Smooth muscle cell (in vitro differentiated cells): ENCODE measurements at regions not wholly inside any gene's neighbourhood (a gene's known extent, or its start where the extent isn't known, plus 50 kb on each side); places are given as distances from the start of the nearest gene placed in this dataset.
"Not testable (repeated sequence)": the region's sequence is repeated elsewhere in the genome, so short reads cannot be mapped to it uniquely, and the experiment has no call there.

ENCODE experiments used
- DNase-seq: peaks from one replicate; lab custom pipeline; 2025; ENCODE audit not compliant: unreplicated experiment; lab: John Stamatoyannopoulos, UW
- H2AFZ ChIP-seq: fragments of 200-600 bp; sonication (generic); 2 replicates; pipeline ENCODE4 v1.6.0; 2016; ENCODE audit warnings: antibody characterized with exemption, low read depth, mild to moderate bottlenecking
- H3F3A ChIP-seq: fragments of 200-600 bp; sonication (generic); 2 replicates; pipeline ENCODE4 v1.6.0; 2017; ENCODE audit warnings: antibody characterized with exemption, low read depth
- H3K27ac ChIP-seq: fragments of 200-600 bp; sonication (generic); 2 replicates; pipeline ENCODE4 v1.5.1; 2016; ENCODE audit warnings: low read depth, mild to moderate bottlenecking
- H3K27me3 ChIP-seq: fragments of 200-600 bp; sonication (generic); 2 replicates; pipeline ENCODE4 v1.6.1; 2016; ENCODE audit warnings: low read depth, mild to moderate bottlenecking
- H3K36me3 ChIP-seq: fragments of 200-600 bp; sonication (generic); 2 replicates; pipeline ENCODE4 v1.5.1; 2016; ENCODE audit warnings: low read depth
- H3K4me1 ChIP-seq: fragments of 200-600 bp; sonication (generic); 2 replicates; pipeline ENCODE4 v1.5.1; 2016; ENCODE audit warnings: low read depth
- H3K4me2 ChIP-seq: fragments of 200-600 bp; sonication (generic); 2 replicates; pipeline ENCODE4 v1.6.0; 2016; ENCODE audit warnings: mild to moderate bottlenecking
- H3K4me3 ChIP-seq: fragments of 200-600 bp; sonication (generic); 2 replicates; pipeline ENCODE4 v1.5.1; 2016; ENCODE audit warnings: mild to moderate bottlenecking
- H3K79me2 ChIP-seq: fragments of 200-600 bp; sonication (generic); 2 replicates; pipeline ENCODE4 v1.6.0; 2016; ENCODE audit warnings: low read depth, mild to moderate bottlenecking
- H3K9ac ChIP-seq: fragments of 200-600 bp; sonication (generic); 2 replicates; pipeline ENCODE4 v1.6.0; 2016; ENCODE audit warnings: low read depth
- H3K9me3 ChIP-seq: fragments of 200-600 bp; sonication (generic); replicated peaks from 2 replicates; pipeline ENCODE4 v1.5.1; 2016; ENCODE audit warnings: low read depth
- H4K20me1 ChIP-seq: fragments of 200-600 bp; sonication (generic); 2 replicates; pipeline ENCODE4 v1.6.0; 2016; ENCODE audit warnings: low read depth
- CTCF ChIP-seq: fragments of 200-600 bp; sonication (generic); IDR thresholded peaks from 2 replicates; pipeline ENCODE4 v1.5.1; 2017; ENCODE audit warnings: borderline replicate concordance, mild to moderate bottlenecking, antibody characterized with exemption; ENCODE audit not compliant: insufficient read depth, poor library complexity, severe bottlenecking
- WGBS: methylation state at CpG from one replicate; pipeline ENCODE4 v1.1.7; 2016; ENCODE audit warnings: low lambda C conversion rate; 5-methylcytosine and 5-hydroxymethylcytosine counted together

- TF ChIP-seq CTCF: no peak
- no peaks in the 10 kb centered on the region for H3K4me1 ChIP-seq
- H3K4me2 ChIP-seq: no peak overlapping the region
- H3K9ac ChIP-seq: no peak overlapping the region
- no peak overlapping the region for H2AFZ ChIP-seq
- H3K4me3 ChIP-seq: no peak overlapping the region
- DNase-seq: no peak
- no peaks in the 10 kb centered on the region for H3K9me3 ChIP-seq
- no peaks in the 10 kb centered on the region for H3K36me3 ChIP-seq
- H4K20me1 ChIP-seq: no peaks in the 10 kb centered on the region
- no peaks in the 10 kb centered on the region for H3F3A ChIP-seq
- H3K79me2 ChIP-seq: no peaks in the 10 kb centered on the region
- H3K27ac ChIP-seq: no peak overlapping the region
- 66% methylated on average over 5 of the region's 5 CpGs for WGBS
- no peaks in the 10 kb centered on the region for H3K27me3 ChIP-seq
Measured at GRCh38 chr5:13108265-13108664, 836.2 kb downstream of the DNAH5 start.

GRCh38 chr5:13107537-13107936, 837.0 kb downstream of the DNAH5 start:
- no peak overlapping the region for H3K4me3 ChIP-seq
- H3K27ac ChIP-seq: no peak overlapping the region
- no peaks in the 10 kb centered on the region for H3F3A ChIP-seq
- no peak for DNase-seq
- no peaks in the 10 kb centered on the region for H3K4me1 ChIP-seq
- no peak overlapping the region for H2AFZ ChIP-seq
- WGBS: 100% methylated on average over 1 of the region's 1 CpG
- H4K20me1 ChIP-seq: no peaks in the 10 kb centered on the region
- H3K27me3 ChIP-seq: no peaks in the 10 kb centered on the region
- no peaks in the 10 kb centered on the region for H3K79me2 ChIP-seq
- no peak for TF ChIP-seq CTCF
- H3K9ac ChIP-seq: no peak overlapping the region
- H3K4me2 ChIP-seq: no peak overlapping the region
- H3K9me3 ChIP-seq: no peaks in the 10 kb centered on the region
- H3K36me3 ChIP-seq: no peaks in the 10 kb centered on the region

GRCh38 chr5:13081116-13081515, 863.4 kb downstream of the DNAH5 start:
- H3K9ac ChIP-seq: no peak overlapping the region
- H3K79me2 ChIP-seq: no peaks in the 10 kb centered on the region
- H3K4me1 ChIP-seq: no peaks in the 10 kb centered on the region
- H4K20me1 ChIP-seq: no peaks in the 10 kb centered on the region
- TF ChIP-seq CTCF: no peak
- WGBS: 79% methylated on average over 4 of the region's 4 CpGs
- H2AFZ ChIP-seq: no peak overlapping the region
- no peaks in the 10 kb centered on the region for H3K36me3 ChIP-seq
- H3K9me3 ChIP-seq: no peaks in the 10 kb centered on the region
- H3K4me3 ChIP-seq: no peak overlapping the region
- no peak for DNase-seq
- H3K4me2 ChIP-seq: no peak overlapping the region
- H3K27ac ChIP-seq: no peak overlapping the region
- no peaks in the 10 kb centered on the region for H3K27me3 ChIP-seq
- H3F3A ChIP-seq: no peaks in the 10 kb centered on the region

GRCh38 chr5:13072936-13073335, 871.6 kb downstream of the DNAH5 start:
- H3K9ac ChIP-seq, H4K20me1 ChIP-seq, H3F3A ChIP-seq, H3K9me3 ChIP-seq, H3K4me2 ChIP-seq, H3K27me3 ChIP-seq, H3K36me3 ChIP-seq, H3K4me1 ChIP-seq, H3K79me2 ChIP-seq, DNase-seq, H2AFZ ChIP-seq, H3K27ac ChIP-seq, H3K4me3 ChIP-seq: not testable (repeated sequence)
- WGBS: 88% methylated on average over 4 of the region's 4 CpGs
